Activated CD8-positive, alpha-beta T cell treated with anti-CD3 and anti-CD28 coated beads for 36 hours (primary cell): ENCODE measurements at regions not wholly inside any gene's neighbourhood (a gene's known extent, or its start where the extent isn't known, plus 50 kb on each side); places are given as distances from the start of the nearest gene placed in this dataset.

Experiments used
- ATAC-seq: fragments of 200-7000 bp; cut with Tn5 transposase; one replicate; pipeline ENCODE4 v1.10.0; 2021; ENCODE audit warnings: mild to moderate bottlenecking, moderate library complexity
- CTCF ChIA-PET: fragments of 350-600 bp; sonication (Branson Sonifier 250); formaldehyde crosslinking; loops from one replicate; lab custom pipeline; 2021; ENCODE audit warnings: antibody characterized with exemption; lab: Charles Lee
- POLR2A ChIA-PET: fragments of 350-600 bp; sonication (Branson Sonifier 250); formaldehyde crosslinking; loops from one replicate; lab custom pipeline; 2021; ENCODE audit warnings: antibody characterized with exemption; lab: Charles Lee
- DNase-seq: peaks from one replicate; pipeline ENCODE4 v3.0.0-alpha.2; 2020
- H3K27ac Mint-ChIP-seq: one replicate; pipeline ENCODE4 v1.8.0; 2021; ENCODE audit warnings: mild to moderate bottlenecking, mixed read lengths
- H3K27me3 Mint-ChIP-seq: one replicate; pipeline ENCODE4 v1.8.0; 2021; ENCODE audit warnings: mixed read lengths
- H3K36me3 Mint-ChIP-seq: one replicate; pipeline ENCODE4 v1.8.0; 2021; ENCODE audit warnings: low read depth, mixed read lengths
- H3K4me1 Mint-ChIP-seq: one replicate; pipeline ENCODE4 v1.8.0; 2021; ENCODE audit warnings: low read depth, mixed read lengths
- H3K4me3 Mint-ChIP-seq: one replicate; pipeline ENCODE4 v1.8.0; 2021; ENCODE audit warnings: mild to moderate bottlenecking, moderate library complexity, mixed read lengths
- H3K9me3 Mint-ChIP-seq: one replicate; pipeline ENCODE4 v1.8.0; 2021; ENCODE audit warnings: mixed read lengths
- intact Hi-C: fragments of 100-400 bp; cut with micrococcal nuclease; formaldehyde crosslinking; loops from one replicate; pipeline ENCODE4 v1.10.0; 2022
- TF ChIP-seq, protein P1 (sequence below): fragments of 200-600 bp; IDR thresholded peaks from one replicate; pipeline ENCODE4 v1.8.0; 2022; ENCODE audit warnings: antibody characterized with exemption, mild to moderate bottlenecking

GRCh38 chrX:148416931-148417330, 83.5 kb upstream of the AFF2 start:
- no peaks in the 10 kb centered on the region for H3K27me3 Mint-ChIP-seq
- CTCF ChIA-PET, result no interaction called here
- POLR2A ChIA-PET, result no interaction called here
- no peaks in the 10 kb centered on the region for H3K36me3 Mint-ChIP-seq
- H3K4me1 Mint-ChIP-seq, result peaks cover 7% of the 10 kb centered on the region
- no peak overlapping the region for H3K4me3 Mint-ChIP-seq
- intact Hi-C loops, result no loop called here
- H3K27ac Mint-ChIP-seq, result no peak overlapping the region
- TF ChIP-seq, protein P1, sequence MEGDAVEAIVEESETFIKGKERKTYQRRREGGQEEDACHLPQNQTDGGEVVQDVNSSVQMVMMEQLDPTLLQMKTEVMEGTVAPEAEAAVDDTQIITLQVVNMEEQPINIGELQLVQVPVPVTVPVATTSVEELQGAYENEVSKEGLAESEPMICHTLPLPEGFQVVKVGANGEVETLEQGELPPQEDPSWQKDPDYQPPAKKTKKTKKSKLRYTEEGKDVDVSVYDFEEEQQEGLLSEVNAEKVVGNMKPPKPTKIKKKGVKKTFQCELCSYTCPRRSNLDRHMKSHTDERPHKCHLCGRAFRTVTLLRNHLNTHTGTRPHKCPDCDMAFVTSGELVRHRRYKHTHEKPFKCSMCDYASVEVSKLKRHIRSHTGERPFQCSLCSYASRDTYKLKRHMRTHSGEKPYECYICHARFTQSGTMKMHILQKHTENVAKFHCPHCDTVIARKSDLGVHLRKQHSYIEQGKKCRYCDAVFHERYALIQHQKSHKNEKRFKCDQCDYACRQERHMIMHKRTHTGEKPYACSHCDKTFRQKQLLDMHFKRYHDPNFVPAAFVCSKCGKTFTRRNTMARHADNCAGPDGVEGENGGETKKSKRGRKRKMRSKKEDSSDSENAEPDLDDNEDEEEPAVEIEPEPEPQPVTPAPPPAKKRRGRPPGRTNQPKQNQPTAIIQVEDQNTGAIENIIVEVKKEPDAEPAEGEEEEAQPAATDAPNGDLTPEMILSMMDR, result no peak
- no peaks in the 10 kb centered on the region for H3K9me3 Mint-ChIP-seq
- DNase-seq, result no peak
- ATAC-seq, result no peak

GRCh38 chrX:148417934-148418333, 82.5 kb upstream of the AFF2 start:
- Mint-ChIP-seq H3K4me3 (no peak overlapping the region), H3K27me3 (no peaks in the 10 kb centered on the region), H3K9me3 (no peaks in the 10 kb centered on the region), H3K36me3 (no peaks in the 10 kb centered on the region), H3K4me1 (peaks cover 3% of the 10 kb centered on the region), H3K27ac (no peak overlapping the region)
- CTCF ChIA-PET, result no interaction called here
- TF ChIP-seq, protein P1, result no peak
- no peak for ATAC-seq
- POLR2A ChIA-PET, result no interaction called here
- DNase-seq, result no peak
- intact Hi-C loops, result no loop called here

- intact Hi-C loops, result no loop called here
- DNase-seq (no peak), ATAC-seq (no peak)
- TF ChIP-seq, protein P1, result no peak
- CTCF ChIA-PET, result no interaction called here
- Mint-ChIP-seq H3K36me3 (no peaks in the 10 kb centered on the region), H3K9me3 (no peaks in the 10 kb centered on the region), H3K4me3 (no peak overlapping the region), H3K4me1 (peaks cover 14% of the 10 kb centered on the region), H3K27ac (no peak overlapping the region), H3K27me3 (no peaks in the 10 kb centered on the region)
- POLR2A ChIA-PET, result no interaction called here
Measured at GRCh38 chrX:148422526-148422925, 77.9 kb upstream of the AFF2 start.

- peak overlapping the region; percentile 57 for H3K27ac Mint-ChIP-seq
- ATAC-seq (peak; percentile 51), DNase-seq (no peak)
- no peak overlapping the region for H3K4me3 Mint-ChIP-seq
- no peaks in the 10 kb centered on the region for H3K27me3 Mint-ChIP-seq
- no peaks in the 10 kb centered on the region for H3K9me3 Mint-ChIP-seq
- H3K36me3 Mint-ChIP-seq, result no peaks in the 10 kb centered on the region
- intact Hi-C loops, result no loop called here
- TF ChIP-seq, protein P1, result no peak
- H3K4me1 Mint-ChIP-seq, result peaks cover 22% of the 10 kb centered on the region
- ChIA-PET CTCF (no interaction called here), POLR2A (no interaction called here)
Measured at GRCh38 chrX:148424570-148424969, 75.8 kb upstream of the AFF2 start.

GRCh38 chrX:148426467-148426866, 74.0 kb upstream of the AFF2 start:
- no peak overlapping the region for H3K27ac Mint-ChIP-seq
- H3K9me3 Mint-ChIP-seq, result no peaks in the 10 kb centered on the region
- H3K27me3 Mint-ChIP-seq, result no peaks in the 10 kb centered on the region
- H3K4me1 Mint-ChIP-seq, result peaks cover 23% of the 10 kb centered on the region
- POLR2A ChIA-PET, result no interaction called here
- no peak for DNase-seq
- CTCF ChIA-PET, result no interaction called here
- no peak for ATAC-seq
- intact Hi-C loops, result no loop called here
- H3K4me3 Mint-ChIP-seq, result no peak overlapping the region
- TF ChIP-seq, protein P1, result no peak
- H3K36me3 Mint-ChIP-seq, result no peaks in the 10 kb centered on the region
